HCT116 (cell line): ENCODE measurements at regions not wholly inside any gene's neighbourhood (a gene's known extent, or its start where the extent isn't known, plus 50 kb on each side); places are given as distances from the start of the nearest gene placed in this dataset.

Experiments used
- CEBPB ChIP-seq: IDR thresholded peaks from 2 replicates; pipeline ENCODE4 v1.6.1; 2012; ENCODE audit warnings: low read depth
- EZH2 ChIP-seq: fragments of 200-600 bp; sonication (generic); IDR thresholded peaks from 2 replicates; pipeline ENCODE4 v1.6.1; 2017; ENCODE audit warnings: antibody characterized with exemption, mixed run types
- EZH2phosphoT487 ChIP-seq: fragments of 200-600 bp; IDR thresholded peaks from 2 replicates; pipeline ENCODE4 v1.6.1; 2018; ENCODE audit warnings: antibody characterized with exemption, borderline replicate concordance
- POLR2A ChIP-seq: IDR thresholded peaks from 2 replicates; pipeline ENCODE4 v1.7.0; 2011; ENCODE audit warnings: borderline replicate concordance; ENCODE audit not compliant: insufficient read depth, insufficient read length; ENCODE audit errors: extremely low read depth
- POLR2AphosphoS5 ChIP-seq: IDR thresholded peaks from 2 replicates; pipeline ENCODE4 v1.6.1; 2011; ENCODE audit warnings: mild to moderate bottlenecking, low read depth, low read length, moderate library complexity
- RAD21 ChIP-seq: IDR thresholded peaks from 2 replicates; pipeline ENCODE4 v1.6.1; 2012; ENCODE audit warnings: low read depth, mild to moderate bottlenecking
- REST ChIP-seq: IDR thresholded peaks from 2 replicates; pipeline ENCODE4 v1.6.1; 2012; ENCODE audit warnings: low read depth
- ZBTB33 ChIP-seq: IDR thresholded peaks from 2 replicates; pipeline ENCODE4 v1.6.1; 2011; ENCODE audit warnings: mild to moderate bottlenecking, low read length, moderate library complexity; ENCODE audit not compliant: insufficient replicate concordance; ENCODE audit errors: extremely low read depth
- TF ChIP-seq, protein P1 (sequence below), 3 experiments: fragments of 200-600 bp in 1 of 3; sonication (generic) in 1 of 3; IDR thresholded peaks in 2 of 3; conservative IDR thresholded peaks in 1 of 3; 2 replicates each; pipeline ENCODE4 v1.5.1; 2012 to 2017; ENCODE audit warnings: low read depth in 2 of 3, low read length in 2 of 3, antibody characterized with exemption in 1 of 3, borderline replicate concordance in 1 of 3, control low read depth in 1 of 3, mild to moderate bottlenecking in 1 of 3, mixed read lengths in 1 of 3, mixed run types in 1 of 3, moderate library complexity in 1 of 3; ENCODE audit not compliant: insufficient read depth in 1 of 3

- TF ChIP-seq, protein P1, sequence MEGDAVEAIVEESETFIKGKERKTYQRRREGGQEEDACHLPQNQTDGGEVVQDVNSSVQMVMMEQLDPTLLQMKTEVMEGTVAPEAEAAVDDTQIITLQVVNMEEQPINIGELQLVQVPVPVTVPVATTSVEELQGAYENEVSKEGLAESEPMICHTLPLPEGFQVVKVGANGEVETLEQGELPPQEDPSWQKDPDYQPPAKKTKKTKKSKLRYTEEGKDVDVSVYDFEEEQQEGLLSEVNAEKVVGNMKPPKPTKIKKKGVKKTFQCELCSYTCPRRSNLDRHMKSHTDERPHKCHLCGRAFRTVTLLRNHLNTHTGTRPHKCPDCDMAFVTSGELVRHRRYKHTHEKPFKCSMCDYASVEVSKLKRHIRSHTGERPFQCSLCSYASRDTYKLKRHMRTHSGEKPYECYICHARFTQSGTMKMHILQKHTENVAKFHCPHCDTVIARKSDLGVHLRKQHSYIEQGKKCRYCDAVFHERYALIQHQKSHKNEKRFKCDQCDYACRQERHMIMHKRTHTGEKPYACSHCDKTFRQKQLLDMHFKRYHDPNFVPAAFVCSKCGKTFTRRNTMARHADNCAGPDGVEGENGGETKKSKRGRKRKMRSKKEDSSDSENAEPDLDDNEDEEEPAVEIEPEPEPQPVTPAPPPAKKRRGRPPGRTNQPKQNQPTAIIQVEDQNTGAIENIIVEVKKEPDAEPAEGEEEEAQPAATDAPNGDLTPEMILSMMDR (IDR thresholded peaks at IDR 0.05 in 2 of 3, conservative IDR thresholded peaks at IDR 0.05 in 1 of 3; ENCODE audit: borderline replicate concordance in 1 of 3, insufficient read depth in 1 of 3, low read depth in 2 of 3, low read length in 2 of 3) = no peak
- no peak for TF ChIP-seq RAD21
- no peak for TF ChIP-seq POLR2AphosphoS5
- TF ChIP-seq REST = no peak
- TF ChIP-seq CEBPB = no peak
- TF ChIP-seq POLR2A = no peak
- no peak for TF ChIP-seq EZH2phosphoT487
- TF ChIP-seq ZBTB33 = no peak
- no peak for TF ChIP-seq EZH2
These were observed 341.4 kb downstream of the CNTN3 start for GRCh38 chr3:74273091-74273490.
